ENCODE measurements at regions not wholly inside any gene's neighbourhood (a gene's known extent, or its start where the extent isn't known, plus 50 kb on each side); places are given as distances from the start of the nearest gene placed in this dataset.

DNA sequence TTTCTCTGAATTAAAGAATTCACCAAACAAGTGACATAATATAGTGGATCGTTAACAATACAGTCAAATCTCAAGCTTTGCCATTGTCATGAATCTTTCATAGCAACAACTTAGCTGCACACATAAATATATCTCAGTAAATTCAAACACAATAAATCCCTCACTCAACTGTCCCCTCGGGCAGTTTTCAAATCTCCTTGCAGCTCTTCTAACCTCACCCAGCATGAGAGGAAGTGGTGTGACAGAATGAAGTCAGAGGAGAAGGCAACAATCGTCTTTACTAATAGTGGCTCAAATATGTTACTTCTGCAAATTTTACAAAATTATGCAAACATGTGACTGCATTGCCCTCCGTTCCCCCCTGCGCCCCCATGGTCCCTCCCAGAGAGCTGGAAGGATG lies 148.2 kb downstream of the RAP2A start:
- CTCF ChIA-PET, result no interaction called here
- Mint-ChIP-seq H3K27ac (no peak overlapping the region), H3K4me1 (peaks cover 0 to 18% (median 0%) of the 10 kb centered on the region in 7 donors), H3K9me3 (peaks cover 0 to 8% (median 0%) of the 10 kb centered on the region in 11 donors), H3K4me3 (no peak overlapping the region), H3K27me3 (peaks cover 13 to 45% (median 26%) of the 10 kb centered on the region in 5 donors), H3K36me3 (peaks cover 0 to 4% (median 0%) of the 10 kb centered on the region in 5 donors)
- POLR2A ChIA-PET, result no interaction called here
- Histone ChIP-seq H3K9me3 (ENCODE audit: control insufficient read depth in 2 of 3, low read length in 3 of 3) (no peaks in the 10 kb centered on the region), H3K36me3 (ENCODE audit: control insufficient read depth in 2 of 3, insufficient read depth in 3 of 3, low read length in 3 of 3) (no peaks in the 10 kb centered on the region), H3K27me3 (ENCODE audit: control insufficient read depth in 2 of 2, insufficient read depth in 2 of 2, low read length in 2 of 2) (no peaks in the 10 kb centered on the region), H3K27ac (ENCODE audit: low read depth, low read length) (no peak overlapping the region), H3K4me1 (ENCODE audit: control insufficient read depth in 2 of 2, insufficient read depth in 2 of 2, low read length in 2 of 2) (no peaks in the 10 kb centered on the region), H3K4me3 (ENCODE audit: low read length) (no peak overlapping the region)
- no peak for DNase-seq
- ATAC-seq, result no peak
- intact Hi-C loops (cut with micrococcal nuclease), result no loop called here

DNA sequence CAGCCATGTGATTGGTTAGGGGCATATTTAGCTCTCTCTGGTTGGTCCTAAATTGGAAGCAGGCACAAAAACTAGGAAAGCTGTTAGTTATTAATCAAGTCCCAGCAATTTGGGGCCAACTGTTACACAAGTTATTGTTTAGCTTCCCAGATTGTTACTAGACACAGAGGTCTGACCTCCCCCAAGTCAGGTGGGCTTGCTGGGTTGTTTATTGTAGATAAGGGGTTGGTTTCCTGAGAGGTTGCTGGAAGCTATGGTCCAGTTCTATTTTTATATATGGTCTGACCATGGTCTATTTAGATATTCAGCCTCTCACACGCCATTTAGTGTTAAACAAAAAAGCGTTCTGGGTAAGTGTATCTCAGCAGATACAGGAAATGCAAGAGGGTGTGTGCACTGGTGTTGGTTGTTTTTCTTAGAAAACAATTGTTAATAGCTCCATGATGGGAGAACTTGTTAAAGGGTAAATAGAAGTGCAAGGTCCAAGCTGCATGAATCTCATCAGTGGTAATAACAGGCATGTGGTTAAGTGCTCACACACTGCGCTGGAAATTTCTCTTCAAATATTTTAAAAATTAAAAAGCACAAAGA lies 150.0 kb downstream of the RAP2A start:
- ChIA-PET CTCF (no interaction called here), POLR2A (no interaction called here)
- Histone ChIP-seq H3K27me3 (ENCODE audit: control insufficient read depth in 2 of 2, insufficient read depth in 2 of 2, low read length in 2 of 2) (no peaks in the 10 kb centered on the region), H3K36me3 (ENCODE audit: control insufficient read depth in 2 of 3, insufficient read depth in 3 of 3, low read length in 3 of 3) (no peaks in the 10 kb centered on the region), H3K4me3 (ENCODE audit: low read length) (no peak overlapping the region), H3K9me3 (ENCODE audit: control insufficient read depth in 2 of 3, low read length in 3 of 3) (no peaks in the 10 kb centered on the region), H3K4me1 (ENCODE audit: control insufficient read depth in 2 of 2, insufficient read depth in 2 of 2, low read length in 2 of 2) (no peaks in the 10 kb centered on the region), H3K27ac (ENCODE audit: low read depth, low read length) (no peak overlapping the region)
- intact Hi-C loops (cut with micrococcal nuclease), result no loop called here
- H3K36me3 Mint-ChIP-seq, result peaks cover 0 to 4% (median 0%) of the 10 kb centered on the region in 5 donors
- peaks cover 0 to 5% (median 0%) of the 10 kb centered on the region in 11 donors for H3K9me3 Mint-ChIP-seq
- H3K4me1 Mint-ChIP-seq, result peaks cover 0 to 18% (median 0%) of the 10 kb centered on the region in 7 donors
- no peak for DNase-seq
- peak overlapping the region in 1 of 9 donors; percentile 63 for H3K27ac Mint-ChIP-seq
- peak overlapping the region in 1 of 10 donors; percentile 5 for H3K4me3 Mint-ChIP-seq
- H3K27me3 Mint-ChIP-seq, result peaks cover 0 to 40% (median 22%) of the 10 kb centered on the region in 5 donors
- ATAC-seq, result no peak

DNA sequence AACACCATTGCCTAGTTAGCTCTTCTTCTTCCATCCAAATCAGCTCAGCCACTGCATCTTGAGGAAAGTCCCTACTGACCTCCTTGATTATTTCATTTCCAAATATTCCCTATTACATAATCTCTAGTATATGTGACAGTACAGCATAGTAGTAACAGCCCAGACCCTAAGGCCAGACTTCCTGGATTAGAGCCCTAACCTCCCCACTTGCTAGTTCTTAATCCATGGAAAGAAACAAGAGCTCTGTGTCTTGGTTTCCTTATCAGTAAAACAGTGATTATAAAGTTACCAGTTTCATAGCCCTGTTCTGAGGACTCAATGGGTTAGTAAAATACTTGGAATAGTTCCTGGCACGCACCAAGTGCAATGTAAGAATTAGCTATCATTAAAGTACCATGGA lies 153.0 kb downstream of the RAP2A start:
- ATAC-seq, result no peak
- H3K36me3 ChIP-seq (ENCODE audit: control insufficient read depth in 2 of 3, insufficient read depth in 3 of 3, low read length in 3 of 3), result no peaks in the 10 kb centered on the region
- H3K4me3 Mint-ChIP-seq, result no peak overlapping the region
- H3K27ac Mint-ChIP-seq, result no peak overlapping the region
- peaks cover 0 to 9% (median 0%) of the 10 kb centered on the region in 5 donors for H3K36me3 Mint-ChIP-seq
- H3K9me3 Mint-ChIP-seq, result peaks cover 0 to 8% (median 0%) of the 10 kb centered on the region in 11 donors
- H3K27ac ChIP-seq (ENCODE audit: low read depth, low read length), result no peak overlapping the region
- H3K27me3 ChIP-seq (ENCODE audit: control insufficient read depth in 2 of 2, insufficient read depth in 2 of 2, low read length in 2 of 2), result no peaks in the 10 kb centered on the region
- no peak for DNase-seq
- ChIA-PET CTCF (no interaction called here), POLR2A (no interaction called here)
- H3K4me1 ChIP-seq (ENCODE audit: control insufficient read depth in 2 of 2, insufficient read depth in 2 of 2, low read length in 2 of 2), result no peaks in the 10 kb centered on the region
- H3K4me3 ChIP-seq (ENCODE audit: low read length), result no peak overlapping the region
- peaks cover 0 to 16% (median 0%) of the 10 kb centered on the region in 7 donors for H3K4me1 Mint-ChIP-seq
- H3K27me3 Mint-ChIP-seq, result peaks cover 0 to 37% (median 28%) of the 10 kb centered on the region in 5 donors
- intact Hi-C loops (cut with micrococcal nuclease), result no loop called here
- no peaks in the 10 kb centered on the region for H3K9me3 ChIP-seq (ENCODE audit: control insufficient read depth in 2 of 3, low read length in 3 of 3)

DNA sequence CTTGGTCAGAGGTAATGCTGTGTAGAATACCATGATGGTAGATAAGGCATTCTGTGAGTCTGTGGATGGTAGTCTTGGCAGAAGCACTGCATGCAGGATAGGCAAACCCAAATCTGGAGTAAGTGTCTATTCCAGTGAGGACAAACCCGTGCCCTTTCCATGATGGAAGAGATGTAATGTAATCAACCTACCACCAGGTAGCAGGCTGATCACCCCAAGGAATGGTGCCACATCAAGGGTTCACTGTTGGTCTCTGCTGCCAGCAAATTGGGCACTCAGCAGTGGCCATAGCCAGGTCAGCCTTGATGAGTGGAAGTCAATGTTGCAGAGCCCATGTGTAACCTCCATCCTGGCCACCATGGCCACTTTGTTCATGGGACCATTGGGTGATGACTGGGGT lies 155.0 kb downstream of the RAP2A start:
- intact Hi-C loops (cut with micrococcal nuclease), result no loop called here
- no peaks in the 10 kb centered on the region for H3K36me3 ChIP-seq (ENCODE audit: control insufficient read depth in 2 of 3, insufficient read depth in 3 of 3, low read length in 3 of 3)
- H3K9me3 ChIP-seq (ENCODE audit: control insufficient read depth in 2 of 3, low read length in 3 of 3), result no peaks in the 10 kb centered on the region
- no peak for DNase-seq
- H3K4me1 ChIP-seq (ENCODE audit: control insufficient read depth in 2 of 2, insufficient read depth in 2 of 2, low read length in 2 of 2), result no peaks in the 10 kb centered on the region
- CTCF ChIA-PET, result no interaction called here
- POLR2A ChIA-PET, result no interaction called here
- Mint-ChIP-seq H3K27ac (no peak overlapping the region), H3K9me3 (peaks cover 0 to 9% (median 0%) of the 10 kb centered on the region in 11 donors), H3K36me3 (peaks cover 0 to 9% (median 0%) of the 10 kb centered on the region in 5 donors), H3K27me3 (peaks cover 0 to 41% (median 26%) of the 10 kb centered on the region in 5 donors), H3K4me3 (no peak overlapping the region), H3K4me1 (peaks cover 0 to 5% (median 0%) of the 10 kb centered on the region in 7 donors)
- H3K27me3 ChIP-seq (ENCODE audit: control insufficient read depth in 2 of 2, insufficient read depth in 2 of 2, low read length in 2 of 2), result no peaks in the 10 kb centered on the region
- H3K27ac ChIP-seq (ENCODE audit: low read depth, low read length), result no peak overlapping the region
- ATAC-seq, result no peak
- H3K4me3 ChIP-seq (ENCODE audit: low read length), result no peak overlapping the region

DNA sequence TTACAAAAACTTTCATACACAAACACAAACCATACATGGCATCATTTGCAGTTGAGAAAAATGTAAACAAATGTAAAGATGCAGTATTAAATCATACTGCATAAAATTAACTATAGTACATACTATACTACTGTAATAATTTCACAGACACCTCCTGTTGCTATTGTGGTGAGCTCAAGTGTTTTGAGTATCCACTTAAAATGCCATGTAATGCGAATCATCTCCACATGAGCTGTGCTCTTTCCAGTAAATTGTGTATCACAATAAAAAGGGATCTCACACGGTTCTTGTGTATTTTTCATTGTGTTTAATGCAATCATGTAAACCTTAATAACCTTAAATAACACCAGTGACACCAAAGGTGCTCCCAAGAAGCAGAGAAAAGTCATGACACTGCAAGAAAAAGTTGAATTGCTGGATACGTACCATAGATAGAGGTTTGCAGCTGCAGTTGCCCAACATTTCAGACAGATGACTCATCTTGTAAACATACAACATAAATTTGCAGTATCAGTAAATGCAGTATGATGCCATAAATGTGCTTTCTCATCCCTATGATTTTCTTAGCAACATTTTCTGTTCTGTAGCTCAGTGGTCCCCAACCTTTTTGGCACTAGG lies 166.6 kb downstream of the RAP2A start:
- Histone ChIP-seq H3K36me3 (ENCODE audit: control insufficient read depth in 2 of 3, insufficient read depth in 3 of 3, low read length in 3 of 3) (no peaks in the 10 kb centered on the region), H3K4me1 (ENCODE audit: control insufficient read depth in 2 of 2, insufficient read depth in 2 of 2, low read length in 2 of 2) (no peaks in the 10 kb centered on the region), H3K27me3 (ENCODE audit: control insufficient read depth in 2 of 2, insufficient read depth in 2 of 2, low read length in 2 of 2) (no peaks in the 10 kb centered on the region), H3K27ac (ENCODE audit: low read depth, low read length) (no peak overlapping the region), H3K4me3 (ENCODE audit: low read length) (no peak overlapping the region), H3K9me3 (ENCODE audit: control insufficient read depth in 2 of 3, low read length in 3 of 3) (no peaks in the 10 kb centered on the region)
- peaks cover 0 to 12% (median 3%) of the 10 kb centered on the region in 11 donors for H3K9me3 Mint-ChIP-seq
- intact Hi-C loops (cut with micrococcal nuclease), result no loop called here
- no peak overlapping the region for H3K27ac Mint-ChIP-seq
- ChIA-PET POLR2A (no interaction called here), CTCF (no interaction called here)
- DNase-seq (no peak), ATAC-seq (no peak)
- peaks cover 4 to 44% (median 21%) of the 10 kb centered on the region in 5 donors for H3K27me3 Mint-ChIP-seq
- H3K4me3 Mint-ChIP-seq, result no peak overlapping the region
- H3K36me3 Mint-ChIP-seq, result no peaks in the 10 kb centered on the region
- no peaks in the 10 kb centered on the region for H3K4me1 Mint-ChIP-seq

DNA sequence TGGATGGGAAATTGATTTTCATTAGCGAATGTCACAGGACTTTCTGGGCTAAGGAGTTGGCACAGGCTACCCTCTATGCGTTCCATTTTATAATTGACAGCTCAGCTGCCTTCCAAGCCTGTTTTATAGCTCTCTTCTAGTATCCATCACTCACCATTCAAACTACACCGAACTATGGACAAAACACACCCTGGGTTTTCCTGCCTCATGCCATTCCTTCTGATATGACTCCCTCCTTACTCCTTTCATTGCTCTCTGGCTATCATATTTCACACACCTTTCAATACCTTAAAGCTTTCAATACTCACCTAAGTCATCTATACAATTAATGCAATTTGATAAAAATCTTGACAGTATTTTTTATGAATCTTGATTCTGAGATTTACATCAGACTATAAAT lies 181.3 kb downstream of the RAP2A start:
- H3K27ac Mint-ChIP-seq, result no peak overlapping the region
- H3K27ac ChIP-seq (ENCODE audit: low read depth, low read length), result no peak overlapping the region
- no peak overlapping the region for H3K4me3 Mint-ChIP-seq
- no peaks in the 10 kb centered on the region for H3K27me3 ChIP-seq (ENCODE audit: control insufficient read depth in 2 of 2, insufficient read depth in 2 of 2, low read length in 2 of 2)
- ATAC-seq (no peak), DNase-seq (no peak)
- H3K4me1 Mint-ChIP-seq, result no peaks in the 10 kb centered on the region
- POLR2A ChIA-PET, result no interaction called here
- no peaks in the 10 kb centered on the region for H3K36me3 ChIP-seq (ENCODE audit: control insufficient read depth in 2 of 3, insufficient read depth in 3 of 3, low read length in 3 of 3)
- H3K9me3 Mint-ChIP-seq, result peaks cover 0 to 4% (median 0%) of the 10 kb centered on the region in 11 donors
- H3K9me3 ChIP-seq (ENCODE audit: control insufficient read depth in 2 of 3, low read length in 3 of 3), result no peaks in the 10 kb centered on the region
- H3K4me1 ChIP-seq (ENCODE audit: control insufficient read depth in 2 of 2, insufficient read depth in 2 of 2, low read length in 2 of 2), result no peaks in the 10 kb centered on the region
- H3K27me3 Mint-ChIP-seq, result peaks cover 3 to 32% (median 19%) of the 10 kb centered on the region in 5 donors
- no peak overlapping the region for H3K4me3 ChIP-seq (ENCODE audit: low read length)
- no peaks in the 10 kb centered on the region for H3K36me3 Mint-ChIP-seq
- CTCF ChIA-PET, result interaction anchor here (0.6 kb wide), 1 partner anchor 10 kb away, joined by 3 read pairs; no protein-coding TSS in a partner anchor
- intact Hi-C loops (cut with micrococcal nuclease), result no loop called here

DNA sequence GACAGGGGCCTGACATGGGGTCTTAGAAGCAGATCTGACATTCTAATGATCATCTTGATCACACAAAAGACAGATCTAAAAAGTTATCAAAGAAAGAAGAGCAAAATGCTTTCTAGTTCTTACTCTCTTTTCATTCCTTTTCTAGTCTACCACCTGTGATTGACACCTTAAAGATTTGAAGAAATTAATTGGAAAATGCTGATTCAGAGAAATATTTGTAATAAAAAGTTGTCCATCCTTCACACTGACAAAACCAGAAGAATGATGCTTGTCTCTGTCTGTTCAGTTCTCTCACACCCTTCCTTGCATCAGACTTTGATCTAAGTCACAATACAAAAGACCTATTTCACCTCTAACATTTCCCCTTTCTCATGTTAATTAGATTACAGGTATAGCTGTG lies 182.4 kb downstream of the RAP2A start:
- Mint-ChIP-seq H3K4me3 (no peak overlapping the region), H3K27ac (no peak overlapping the region), H3K4me1 (no peaks in the 10 kb centered on the region), H3K9me3 (peaks cover 0 to 4% (median 0%) of the 10 kb centered on the region in 11 donors), H3K27me3 (peaks cover 3 to 36% (median 19%) of the 10 kb centered on the region in 5 donors), H3K36me3 (no peaks in the 10 kb centered on the region)
- intact Hi-C loops (cut with micrococcal nuclease), result no loop called here
- no peak overlapping the region for H3K4me3 ChIP-seq (ENCODE audit: low read length)
- no peaks in the 10 kb centered on the region for H3K36me3 ChIP-seq (ENCODE audit: control insufficient read depth in 2 of 3, insufficient read depth in 3 of 3, low read length in 3 of 3)
- no peaks in the 10 kb centered on the region for H3K9me3 ChIP-seq (ENCODE audit: control insufficient read depth in 2 of 3, low read length in 3 of 3)
- CTCF ChIA-PET, result no interaction called here
- no peaks in the 10 kb centered on the region for H3K27me3 ChIP-seq (ENCODE audit: control insufficient read depth in 2 of 2, insufficient read depth in 2 of 2, low read length in 2 of 2)
- DNase-seq (no peak), ATAC-seq (no peak)
- H3K4me1 ChIP-seq (ENCODE audit: control insufficient read depth in 2 of 2, insufficient read depth in 2 of 2, low read length in 2 of 2), result no peaks in the 10 kb centered on the region
- no peak overlapping the region for H3K27ac ChIP-seq (ENCODE audit: low read depth, low read length)
- POLR2A ChIA-PET, result no interaction called here

Measured in naive thymus-derived CD4-positive, alpha-beta T cell (primary cell).